ENCODE measurements at regions not wholly inside any gene's neighbourhood (a gene's known extent, or its start where the extent isn't known, plus 50 kb on each side); places are given as distances from the start of the nearest gene placed in this dataset.
A peak's percentile ranks its signal among the peaks of the same experiment; 100 is the strongest.

- TF ChIP-seq CTCF (IDR thresholded peaks at IDR 0.05) (no peak), POLR2A (IDR thresholded peaks at IDR 0.05) (no peak)
- intact Hi-C loops (cut with DNase I): no loop called here
- peaks cover 21% of the 10 kb centered on the region for H3K27me3 ChIP-seq
Measured at GRCh38 chr14:96736439-96736838, 60.7 kb upstream of the VRK1 start.

GRCh38 chr14:96737881-96738280 lies 59.3 kb upstream of the VRK1 start:
- Histone ChIP-seq H3K9me3 (replicated peaks in 1 of 3) (no peaks in the 10 kb centered on the region), H3K27me3 (peaks cover 25% of the 10 kb centered on the region), H3K4me3 (no peak overlapping the region), H3K36me3 (replicated peaks in 1 of 2) (no peaks in the 10 kb centered on the region), H3K27ac (no peak overlapping the region), H3K4me1 (replicated peaks in 1 of 2) (peaks cover 0 to 9% of the 10 kb centered on the region in 2 donors)
- TF ChIP-seq POLR2A (IDR thresholded peaks at IDR 0.05): no peak
- no peak for TF ChIP-seq CTCF (IDR thresholded peaks at IDR 0.05)
- DNase-seq: no peak
- intact Hi-C loops (cut with DNase I): no loop called here
- WGBS, 4 donors: 33 to 64% (median 38%) methylated on average over 7 of the region's 7 CpGs

More at GRCh38 chr14:96736439-96736838, 60.7 kb upstream of the VRK1 start:
- peaks cover 0 to 4% of the 10 kb centered on the region in 2 donors for H3K4me1 ChIP-seq (replicated peaks in 1 of 2)
- no peaks in the 10 kb centered on the region for H3K36me3 ChIP-seq (replicated peaks in 1 of 2)
- no peak overlapping the region for H3K4me3 ChIP-seq
- no peaks in the 10 kb centered on the region for H3K9me3 ChIP-seq (replicated peaks in 1 of 3)
- WGBS, 4 donors: 39 to 57% (median 45%) methylated on average over 12 of the region's 12 CpGs
- no peak for DNase-seq
- H3K27ac ChIP-seq: no peak overlapping the region

- Histone ChIP-seq H3K9me3 (replicated peaks in 1 of 3) (no peaks in the 10 kb centered on the region), H3K4me1 (replicated peaks in 1 of 2) (peaks cover 0 to 9% of the 10 kb centered on the region in 2 donors), H3K27ac (no peak overlapping the region), H3K27me3 (peaks cover 21% of the 10 kb centered on the region), H3K4me3 (no peak overlapping the region), H3K36me3 (replicated peaks in 1 of 2) (no peaks in the 10 kb centered on the region)
- TF ChIP-seq POLR2A (IDR thresholded peaks at IDR 0.05) (no peak), CTCF (IDR thresholded peaks at IDR 0.05) (no peak)
- 63 to 72% (median 69%) methylated on average over 14 of the region's 14 CpGs for WGBS, 4 donors
- intact Hi-C loops (cut with DNase I): no loop called here
- DNase-seq: no peak
Measured at GRCh38 chr14:96739200-96739910, 57.8 kb upstream of the VRK1 start.

GRCh38 chr14:96741151-96741977 lies 55.8 kb upstream of the VRK1 start:
- Histone ChIP-seq H3K4me3 (peak overlapping the region in 2 of 4 donors; percentile 15 to 57), H3K27me3 (peaks cover 13% of the 10 kb centered on the region)
- intact Hi-C loops (cut with DNase I): loop anchor here (5.0 to 10.0 kb wide), 2 partner anchors 167 to 174 kb away; no protein-coding TSS in a partner anchor

More at GRCh38 chr14:96741151-96741977, 55.8 kb upstream of the VRK1 start:
- Histone ChIP-seq H3K9me3 (replicated peaks in 1 of 3) (no peaks in the 10 kb centered on the region), H3K36me3 (replicated peaks in 1 of 2) (no peaks in the 10 kb centered on the region), H3K4me1 (replicated peaks in 1 of 2) (peaks cover 0 to 9% of the 10 kb centered on the region in 2 donors), H3K27ac (no peak overlapping the region)
- peak; percentile 33 to 71 (median 62) for DNase-seq
- 4 to 11% (median 7%) methylated on average over 23 to 62 of the region's 62 CpGs for WGBS, 4 donors
- TF ChIP-seq CTCF (IDR thresholded peaks at IDR 0.05) (peak; percentile 61 to 90 (median 75)), POLR2A (IDR thresholded peaks at IDR 0.05) (no peak)

All from adrenal gland (tissue), 9 donors.